HepG2 (cell line): ENCODE measurements at regions not wholly inside any gene's neighbourhood (a gene's known extent, or its start where the extent isn't known, plus 50 kb on each side); places are given as distances from the start of the nearest gene placed in this dataset.

ENCODE experiments used
- CEBPB ChIP-seq: IDR thresholded peaks from 2 replicates; pipeline ENCODE4 v1.6.1; 2011; ENCODE audit warnings: low read depth, low read length, improper control_type of control experiment, borderline replicate concordance
- EZH2 ChIP-seq: conservative IDR thresholded peaks from 2 replicates; pipeline ENCODE4 v1.6.1; 2012; ENCODE audit warnings: mild to moderate bottlenecking, low read depth, low read length, moderate library complexity
- POLR2A ChIP-seq, 2 experiments: IDR thresholded peaks; 2 replicates each; pipeline ENCODE4 v1.6.1; 2011; ENCODE audit warnings: low read depth in 2 of 2, low read length in 2 of 2, mild to moderate bottlenecking in 1 of 2, moderate library complexity in 1 of 2; ENCODE audit not compliant: insufficient read depth in 1 of 2
- RBFOX2 ChIP-seq: fragments of 200-400 bp; formaldehyde crosslinking; IDR thresholded peaks from 2 replicates; pipeline ENCODE4 v1.6.1; 2017; ENCODE audit warnings: low read depth, mild to moderate bottlenecking, low read length
- SAFB2 ChIP-seq: sonication (generic); formaldehyde crosslinking; IDR thresholded peaks from 2 replicates; pipeline ENCODE4 v1.5.1; 2020; ENCODE audit warnings: missing genetic modification reagents, low read depth, mild to moderate bottlenecking, borderline replicate concordance
- SALL1 ChIP-seq: sonication (generic); formaldehyde crosslinking; IDR thresholded peaks from 2 replicates; pipeline ENCODE4 v1.8.0; 2022; ENCODE audit warnings: mild to moderate bottlenecking, missing genetic modification reagents
- TP53 ChIP-seq: sonication (generic); formaldehyde crosslinking; conservative IDR thresholded peaks from 2 replicates; pipeline ENCODE4 v1.4.0; 2020; ENCODE audit warnings: missing genetic modification reagents
- ZBTB7A ChIP-seq: sonication (generic); formaldehyde crosslinking; IDR thresholded peaks from 2 replicates; pipeline ENCODE4 v1.8.0; 2022; ENCODE audit warnings: mild to moderate bottlenecking, missing genetic modification reagents
- ZFY ChIP-seq: sonication (generic); formaldehyde crosslinking; IDR thresholded peaks from 2 replicates; pipeline ENCODE4 v1.4.0; 2020; ENCODE audit warnings: missing genetic modification reagents
- TF ChIP-seq, protein P1 (sequence below): sonication (generic); formaldehyde crosslinking; IDR thresholded peaks from 2 replicates; pipeline ENCODE4 v1.5.0; 2020; ENCODE audit warnings: mild to moderate bottlenecking, missing genetic modification reagents, moderate library complexity
- TF ChIP-seq, protein P2 (sequence below): sonication (generic); formaldehyde crosslinking; IDR thresholded peaks from 2 replicates; pipeline ENCODE4 v1.8.0; 2022; ENCODE audit warnings: missing genetic modification reagents, mild to moderate bottlenecking, moderate library complexity, borderline replicate concordance
- TF ChIP-seq, protein P3 (sequence below), 2 experiments: IDR thresholded peaks; 2 replicates each; pipeline ENCODE4 v1.6.1; 2011 to 2012; ENCODE audit warnings: low read length in 2 of 2, borderline replicate concordance in 1 of 2, low read depth in 1 of 2, mild to moderate bottlenecking in 1 of 2, moderate library complexity in 1 of 2
- TF ChIP-seq, protein P4 (sequence below): sonication (generic); formaldehyde crosslinking; IDR thresholded peaks from 2 replicates; pipeline ENCODE4 v1.5.1; 2020; ENCODE audit warnings: missing genetic modification reagents, mild to moderate bottlenecking, borderline replicate concordance

DNA sequence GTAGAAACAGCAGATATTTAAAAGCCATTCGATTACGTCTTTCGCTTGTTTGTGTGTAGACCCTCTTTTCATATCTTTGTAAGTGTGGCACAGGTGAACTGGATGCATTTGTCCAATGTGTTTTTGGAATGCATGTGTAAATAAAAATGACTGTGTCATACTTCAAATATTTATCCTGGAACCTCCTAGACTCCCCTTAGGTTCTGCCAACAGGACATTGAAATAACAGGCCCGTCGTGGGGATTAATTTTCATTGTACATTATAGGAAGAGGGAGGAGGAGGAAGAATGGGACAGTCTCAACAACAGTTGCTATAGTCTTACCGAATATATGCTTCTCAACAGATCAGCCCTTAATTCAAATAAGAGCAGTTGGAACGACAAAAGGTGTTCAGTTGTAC lies 95.8 kb downstream of the PRKAB2 start:
- no peak for TF ChIP-seq RBFOX2
- no peak for TF ChIP-seq TP53
- no peak for TF ChIP-seq SALL1
- no peak for TF ChIP-seq SAFB2 (CRISPR knock-in tag)
- TF ChIP-seq POLR2A (IDR thresholded peaks at IDR 0.05; ENCODE audit: insufficient read depth in 1 of 2, low read depth in 2 of 2, low read length in 2 of 2): no peak
- no peak for TF ChIP-seq ZBTB7A (CRISPR knock-in tag)
- TF ChIP-seq CEBPB: no peak
- TF ChIP-seq EZH2: no peak
- TF ChIP-seq, protein P1, sequence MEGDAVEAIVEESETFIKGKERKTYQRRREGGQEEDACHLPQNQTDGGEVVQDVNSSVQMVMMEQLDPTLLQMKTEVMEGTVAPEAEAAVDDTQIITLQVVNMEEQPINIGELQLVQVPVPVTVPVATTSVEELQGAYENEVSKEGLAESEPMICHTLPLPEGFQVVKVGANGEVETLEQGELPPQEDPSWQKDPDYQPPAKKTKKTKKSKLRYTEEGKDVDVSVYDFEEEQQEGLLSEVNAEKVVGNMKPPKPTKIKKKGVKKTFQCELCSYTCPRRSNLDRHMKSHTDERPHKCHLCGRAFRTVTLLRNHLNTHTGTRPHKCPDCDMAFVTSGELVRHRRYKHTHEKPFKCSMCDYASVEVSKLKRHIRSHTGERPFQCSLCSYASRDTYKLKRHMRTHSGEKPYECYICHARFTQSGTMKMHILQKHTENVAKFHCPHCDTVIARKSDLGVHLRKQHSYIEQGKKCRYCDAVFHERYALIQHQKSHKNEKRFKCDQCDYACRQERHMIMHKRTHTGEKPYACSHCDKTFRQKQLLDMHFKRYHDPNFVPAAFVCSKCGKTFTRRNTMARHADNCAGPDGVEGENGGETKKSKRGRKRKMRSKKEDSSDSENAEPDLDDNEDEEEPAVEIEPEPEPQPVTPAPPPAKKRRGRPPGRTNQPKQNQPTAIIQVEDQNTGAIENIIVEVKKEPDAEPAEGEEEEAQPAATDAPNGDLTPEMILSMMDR (CRISPR knock-in tag): no peak
- TF ChIP-seq, protein P2, sequence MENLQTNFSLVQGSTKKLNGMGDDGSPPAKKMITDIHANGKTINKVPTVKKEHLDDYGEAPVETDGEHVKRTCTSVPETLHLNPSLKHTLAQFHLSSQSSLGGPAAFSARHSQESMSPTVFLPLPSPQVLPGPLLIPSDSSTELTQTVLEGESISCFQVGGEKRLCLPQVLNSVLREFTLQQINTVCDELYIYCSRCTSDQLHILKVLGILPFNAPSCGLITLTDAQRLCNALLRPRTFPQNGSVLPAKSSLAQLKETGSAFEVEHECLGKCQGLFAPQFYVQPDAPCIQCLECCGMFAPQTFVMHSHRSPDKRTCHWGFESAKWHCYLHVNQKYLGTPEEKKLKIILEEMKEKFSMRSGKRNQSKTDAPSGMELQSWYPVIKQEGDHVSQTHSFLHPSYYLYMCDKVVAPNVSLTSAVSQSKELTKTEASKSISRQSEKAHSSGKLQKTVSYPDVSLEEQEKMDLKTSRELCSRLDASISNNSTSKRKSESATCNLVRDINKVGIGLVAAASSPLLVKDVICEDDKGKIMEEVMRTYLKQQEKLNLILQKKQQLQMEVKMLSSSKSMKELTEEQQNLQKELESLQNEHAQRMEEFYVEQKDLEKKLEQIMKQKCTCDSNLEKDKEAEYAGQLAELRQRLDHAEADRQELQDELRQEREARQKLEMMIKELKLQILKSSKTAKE: no peak
- TF ChIP-seq ZFY: no peak
- TF ChIP-seq, protein P3, sequence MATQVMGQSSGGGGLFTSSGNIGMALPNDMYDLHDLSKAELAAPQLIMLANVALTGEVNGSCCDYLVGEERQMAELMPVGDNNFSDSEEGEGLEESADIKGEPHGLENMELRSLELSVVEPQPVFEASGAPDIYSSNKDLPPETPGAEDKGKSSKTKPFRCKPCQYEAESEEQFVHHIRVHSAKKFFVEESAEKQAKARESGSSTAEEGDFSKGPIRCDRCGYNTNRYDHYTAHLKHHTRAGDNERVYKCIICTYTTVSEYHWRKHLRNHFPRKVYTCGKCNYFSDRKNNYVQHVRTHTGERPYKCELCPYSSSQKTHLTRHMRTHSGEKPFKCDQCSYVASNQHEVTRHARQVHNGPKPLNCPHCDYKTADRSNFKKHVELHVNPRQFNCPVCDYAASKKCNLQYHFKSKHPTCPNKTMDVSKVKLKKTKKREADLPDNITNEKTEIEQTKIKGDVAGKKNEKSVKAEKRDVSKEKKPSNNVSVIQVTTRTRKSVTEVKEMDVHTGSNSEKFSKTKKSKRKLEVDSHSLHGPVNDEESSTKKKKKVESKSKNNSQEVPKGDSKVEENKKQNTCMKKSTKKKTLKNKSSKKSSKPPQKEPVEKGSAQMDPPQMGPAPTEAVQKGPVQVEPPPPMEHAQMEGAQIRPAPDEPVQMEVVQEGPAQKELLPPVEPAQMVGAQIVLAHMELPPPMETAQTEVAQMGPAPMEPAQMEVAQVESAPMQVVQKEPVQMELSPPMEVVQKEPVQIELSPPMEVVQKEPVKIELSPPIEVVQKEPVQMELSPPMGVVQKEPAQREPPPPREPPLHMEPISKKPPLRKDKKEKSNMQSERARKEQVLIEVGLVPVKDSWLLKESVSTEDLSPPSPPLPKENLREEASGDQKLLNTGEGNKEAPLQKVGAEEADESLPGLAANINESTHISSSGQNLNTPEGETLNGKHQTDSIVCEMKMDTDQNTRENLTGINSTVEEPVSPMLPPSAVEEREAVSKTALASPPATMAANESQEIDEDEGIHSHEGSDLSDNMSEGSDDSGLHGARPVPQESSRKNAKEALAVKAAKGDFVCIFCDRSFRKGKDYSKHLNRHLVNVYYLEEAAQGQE (IDR thresholded peaks at IDR 0.05; ENCODE audit: borderline replicate concordance in 1 of 2, low read depth in 1 of 2, low read length in 2 of 2): no peak
- TF ChIP-seq, protein P4, sequence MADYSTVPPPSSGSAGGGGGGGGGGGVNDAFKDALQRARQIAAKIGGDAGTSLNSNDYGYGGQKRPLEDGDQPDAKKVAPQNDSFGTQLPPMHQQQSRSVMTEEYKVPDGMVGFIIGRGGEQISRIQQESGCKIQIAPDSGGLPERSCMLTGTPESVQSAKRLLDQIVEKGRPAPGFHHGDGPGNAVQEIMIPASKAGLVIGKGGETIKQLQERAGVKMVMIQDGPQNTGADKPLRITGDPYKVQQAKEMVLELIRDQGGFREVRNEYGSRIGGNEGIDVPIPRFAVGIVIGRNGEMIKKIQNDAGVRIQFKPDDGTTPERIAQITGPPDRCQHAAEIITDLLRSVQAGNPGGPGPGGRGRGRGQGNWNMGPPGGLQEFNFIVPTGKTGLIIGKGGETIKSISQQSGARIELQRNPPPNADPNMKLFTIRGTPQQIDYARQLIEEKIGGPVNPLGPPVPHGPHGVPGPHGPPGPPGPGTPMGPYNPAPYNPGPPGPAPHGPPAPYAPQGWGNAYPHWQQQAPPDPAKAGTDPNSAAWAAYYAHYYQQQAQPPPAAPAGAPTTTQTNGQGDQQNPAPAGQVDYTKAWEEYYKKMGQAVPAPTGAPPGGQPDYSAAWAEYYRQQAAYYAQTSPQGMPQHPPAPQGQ (CRISPR knock-in tag): no peak
